A549 (cell line): ENCODE measurements at regions not wholly inside any gene's neighbourhood (a gene's known extent, or its start where the extent isn't known, plus 50 kb on each side); places are given as distances from the start of the nearest gene placed in this dataset.

ENCODE experiments used
- CEBPB ChIP-seq, 2 experiments: fragments of >200 bp in 1 of 2; sonication (Bioruptor Twin) in 1 of 2; formaldehyde crosslinking in 1 of 2; IDR thresholded peaks; 2 replicates each; pipeline ENCODE4 v1.6.1; 2012 to 2016
- EHF ChIP-seq: fragments of 250-450 bp; sonication (Bioruptor Pico); IDR thresholded peaks from 2 replicates; pipeline ENCODE4 v1.5.0; 2020; ENCODE audit warnings: mild to moderate bottlenecking
- KDM1A ChIP-seq: fragments of 200-600 bp; sonication (generic); IDR thresholded peaks from 2 replicates; pipeline ENCODE4 v1.6.1; 2016; ENCODE audit warnings: low read depth, mild to moderate bottlenecking
- MAZ ChIP-seq: fragments of 150-350 bp; IDR thresholded peaks from 2 replicates; pipeline ENCODE4 v1.6.1; 2014; ENCODE audit warnings: antibody characterized with exemption, low read depth, low read length, borderline replicate concordance
- NR3C1 ChIP-seq: fragments of >200 bp; sonication (Bioruptor Twin); formaldehyde crosslinking; IDR thresholded peaks from 3 replicates; pipeline ENCODE4 v1.6.1; 2017
- PBX3 ChIP-seq: IDR thresholded peaks from 2 replicates; pipeline ENCODE4 v1.6.1; 2012
- POLR2A ChIP-seq: IDR thresholded peaks from 2 replicates; pipeline ENCODE4 v1.6.1; 2012; ENCODE audit warnings: mild to moderate bottlenecking, low read length
- RAD21 ChIP-seq, 2 experiments: fragments of >200 bp in 1 of 2; sonication (Bioruptor Twin) in 1 of 2; formaldehyde crosslinking in 1 of 2; IDR thresholded peaks in 1 of 2; conservative IDR thresholded peaks in 1 of 2; 2 replicates in 1 of 2; 3 replicates in 1 of 2; pipeline ENCODE4 v1.6.1; 2012 to 2018; ENCODE audit warnings: inconsistent platforms in 1 of 2
- RCOR1 ChIP-seq: fragments of 150-350 bp; IDR thresholded peaks from 2 replicates; pipeline ENCODE4 v1.6.1; 2014; ENCODE audit warnings: antibody characterized with exemption, low read length, low read depth
- TF ChIP-seq, protein P1 (sequence below): fragments of >200 bp; sonication (Bioruptor Twin); formaldehyde crosslinking; IDR thresholded peaks from 3 replicates; pipeline ENCODE4 v1.5.1; 2016
- TF ChIP-seq, protein P2 (sequence below): IDR thresholded peaks from 2 replicates; pipeline ENCODE4 v1.6.1; 2012

DNA sequence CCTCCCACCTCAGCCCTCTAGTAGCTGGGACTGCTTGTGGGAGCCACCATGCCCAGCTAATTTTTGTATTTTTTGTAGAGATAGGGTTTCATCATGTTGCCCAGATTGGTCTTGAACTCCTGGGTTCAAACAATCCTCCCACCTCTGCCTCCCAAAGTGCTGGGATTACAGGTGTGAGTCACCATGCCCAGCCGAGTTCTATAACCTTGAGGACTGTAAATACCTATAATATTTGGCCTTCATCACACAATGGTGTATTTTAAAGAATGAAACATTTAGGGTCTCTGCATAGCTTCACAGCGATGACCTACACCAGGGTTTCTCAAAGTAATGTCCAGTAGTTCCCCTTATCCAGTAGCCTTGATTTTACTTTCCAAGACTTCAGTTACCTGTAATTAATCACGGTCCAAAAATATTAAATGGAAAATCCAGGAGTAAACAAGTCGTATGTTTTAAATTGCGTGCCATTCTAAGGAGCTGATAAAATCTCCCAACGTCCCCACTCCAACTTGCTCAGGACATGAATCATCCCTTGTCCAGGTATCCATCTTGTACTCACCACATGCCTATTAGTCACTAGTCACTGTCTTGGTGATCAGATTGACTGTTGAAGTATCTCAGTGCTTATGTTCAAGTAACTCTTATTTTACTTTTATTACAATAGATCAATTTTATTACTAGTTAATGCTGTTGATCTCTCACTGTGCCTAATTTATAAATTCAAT is 368.2 kb downstream of the BTG1 start:
- TF ChIP-seq EHF (CRISPR knock-in tag) = no peak
- no peak for TF ChIP-seq PBX3
- TF ChIP-seq, protein P1, sequence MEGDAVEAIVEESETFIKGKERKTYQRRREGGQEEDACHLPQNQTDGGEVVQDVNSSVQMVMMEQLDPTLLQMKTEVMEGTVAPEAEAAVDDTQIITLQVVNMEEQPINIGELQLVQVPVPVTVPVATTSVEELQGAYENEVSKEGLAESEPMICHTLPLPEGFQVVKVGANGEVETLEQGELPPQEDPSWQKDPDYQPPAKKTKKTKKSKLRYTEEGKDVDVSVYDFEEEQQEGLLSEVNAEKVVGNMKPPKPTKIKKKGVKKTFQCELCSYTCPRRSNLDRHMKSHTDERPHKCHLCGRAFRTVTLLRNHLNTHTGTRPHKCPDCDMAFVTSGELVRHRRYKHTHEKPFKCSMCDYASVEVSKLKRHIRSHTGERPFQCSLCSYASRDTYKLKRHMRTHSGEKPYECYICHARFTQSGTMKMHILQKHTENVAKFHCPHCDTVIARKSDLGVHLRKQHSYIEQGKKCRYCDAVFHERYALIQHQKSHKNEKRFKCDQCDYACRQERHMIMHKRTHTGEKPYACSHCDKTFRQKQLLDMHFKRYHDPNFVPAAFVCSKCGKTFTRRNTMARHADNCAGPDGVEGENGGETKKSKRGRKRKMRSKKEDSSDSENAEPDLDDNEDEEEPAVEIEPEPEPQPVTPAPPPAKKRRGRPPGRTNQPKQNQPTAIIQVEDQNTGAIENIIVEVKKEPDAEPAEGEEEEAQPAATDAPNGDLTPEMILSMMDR = no peak
- TF ChIP-seq RCOR1 = no peak
- no peak for TF ChIP-seq KDM1A
- TF ChIP-seq NR3C1 = no peak
- no peak for TF ChIP-seq CEBPB (IDR thresholded peaks at IDR 0.05)
- no peak for TF ChIP-seq POLR2A
- TF ChIP-seq MAZ = no peak
- no peak for TF ChIP-seq RAD21 (conservative IDR thresholded peaks at IDR 0.05 in 1 of 2, IDR thresholded peaks at IDR 0.05 in 1 of 2)
- TF ChIP-seq, protein P2, sequence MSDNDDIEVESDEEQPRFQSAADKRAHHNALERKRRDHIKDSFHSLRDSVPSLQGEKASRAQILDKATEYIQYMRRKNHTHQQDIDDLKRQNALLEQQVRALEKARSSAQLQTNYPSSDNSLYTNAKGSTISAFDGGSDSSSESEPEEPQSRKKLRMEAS = peak; percentile 23; the same call in 1 of the 2 replicates
